HG02973 (cell line): ENCODE measurements at regions not wholly inside any gene's neighbourhood (a gene's known extent, or its start where the extent isn't known, plus 50 kb on each side); places are given as distances from the start of the nearest gene placed in this dataset.

Source experiments
- ATAC-seq: cut with Tn5 transposase; IDR thresholded peaks from one replicate; pipeline ENCODE4 v1.9.1; 2021; ENCODE audit warnings: moderate library complexity; ENCODE audit not compliant: unreplicated experiment

GRCh38 chr13:106063591-106064313, 471.7 kb downstream of the EFNB2 start:
- ATAC-seq = no peak

GRCh38 chr13:106061781-106062180, 473.7 kb downstream of the EFNB2 start:
- no peak for ATAC-seq

- ATAC-seq = no peak
Observed at GRCh38 chr13:106056851-106057250, 478.6 kb downstream of the EFNB2 start.

DNA sequence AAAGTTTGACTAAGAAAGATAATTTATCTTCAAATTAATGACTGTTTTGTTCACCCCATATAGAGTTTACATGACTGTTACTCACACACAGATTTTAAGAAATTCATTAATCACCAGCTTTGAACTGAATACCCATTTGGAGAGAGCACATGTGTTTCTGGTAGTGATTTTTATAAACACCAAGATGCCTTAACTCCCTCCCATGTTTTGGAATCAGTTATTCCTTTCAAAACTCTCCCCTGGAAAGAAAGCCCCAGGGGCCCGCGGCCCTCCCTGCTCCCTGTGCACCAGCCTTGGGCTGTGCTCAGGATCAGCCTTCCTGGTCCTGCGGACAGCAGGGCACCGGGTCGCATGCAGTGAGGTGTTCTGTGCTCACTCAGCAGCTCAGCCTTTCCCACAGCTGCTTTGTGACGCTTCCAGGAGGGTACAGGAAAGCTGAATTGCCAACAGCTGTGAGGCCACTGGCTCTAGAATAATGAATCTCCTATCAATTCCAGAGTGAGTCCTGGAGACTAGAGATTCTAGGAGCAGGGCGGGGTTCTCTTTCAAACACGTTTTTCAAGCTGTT, 483.2 kb downstream of the EFNB2 start:
- no peak for ATAC-seq

GRCh38 chr13:106049171-106049570, 486.3 kb downstream of the EFNB2 start:
- ATAC-seq = no peak

DNA sequence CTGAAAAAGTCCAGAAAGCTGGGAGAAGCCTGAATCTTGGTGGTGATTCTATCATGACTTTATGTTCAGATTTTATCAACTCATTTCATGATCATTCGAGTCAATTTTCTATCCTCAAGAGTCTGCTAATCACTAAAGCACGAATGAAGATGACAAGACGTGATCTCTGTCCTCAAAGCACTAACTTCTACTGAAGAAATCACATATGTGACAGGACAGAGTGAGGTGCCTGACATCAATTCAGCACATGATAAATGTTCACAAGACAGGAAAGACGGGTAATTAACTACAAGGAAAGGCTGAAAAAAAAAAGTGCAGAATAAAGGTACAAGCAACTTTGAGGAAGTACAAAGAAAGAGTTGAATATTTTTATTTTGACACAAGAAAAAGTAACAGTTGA, 487.1 kb downstream of the EFNB2 start:
- ATAC-seq = no peak

GRCh38 chr13:106047859-106048258, 487.6 kb downstream of the EFNB2 start:
- ATAC-seq = no peak

DNA sequence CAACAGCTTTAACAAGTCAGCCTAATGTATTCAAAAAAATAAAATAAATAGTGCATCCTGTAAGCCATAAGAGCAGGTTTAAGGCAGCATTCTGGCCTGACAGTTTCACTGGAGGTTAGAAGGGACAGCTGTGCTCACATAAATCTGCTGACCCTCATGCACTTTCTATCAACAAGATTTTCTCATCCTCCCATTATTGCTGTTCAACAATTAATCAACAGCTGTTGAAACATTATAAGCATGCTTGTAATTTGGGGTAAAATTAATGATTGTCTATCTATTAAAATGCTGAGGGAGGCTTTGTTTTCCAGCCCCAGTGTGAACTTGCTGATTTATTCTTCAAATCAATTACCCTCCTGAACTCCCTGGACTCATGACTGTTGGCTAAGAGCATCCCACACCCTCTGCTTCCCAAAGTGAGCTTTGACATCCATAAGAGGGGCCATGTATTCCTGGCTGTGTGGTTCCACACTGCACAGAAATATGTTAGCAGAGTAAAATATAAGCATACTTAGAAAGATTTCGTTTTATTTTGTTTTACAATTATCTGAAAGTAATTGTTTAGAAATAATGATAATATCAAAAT, 492.4 kb downstream of the EFNB2 start:
- no peak for ATAC-seq

DNA sequence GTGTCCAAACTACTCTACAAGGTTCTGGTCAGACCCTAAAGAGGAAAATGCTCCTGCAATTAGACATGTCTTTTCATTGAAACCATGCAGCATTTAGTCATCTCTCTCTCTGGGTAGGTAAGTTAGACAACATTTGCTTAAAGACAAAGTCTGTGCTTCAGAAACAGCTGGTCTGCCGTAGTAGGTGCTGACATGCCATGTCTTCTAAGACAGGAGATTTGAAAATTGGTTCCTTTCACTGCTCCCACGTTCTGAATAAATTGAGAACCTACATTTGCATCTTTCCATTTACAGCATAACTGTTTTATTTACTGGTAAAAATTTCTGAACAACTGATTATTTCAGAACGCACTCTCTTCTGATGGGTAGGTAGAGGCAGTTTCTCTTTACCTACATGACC, 494.0 kb downstream of the EFNB2 start:
- ATAC-seq = no peak

DNA sequence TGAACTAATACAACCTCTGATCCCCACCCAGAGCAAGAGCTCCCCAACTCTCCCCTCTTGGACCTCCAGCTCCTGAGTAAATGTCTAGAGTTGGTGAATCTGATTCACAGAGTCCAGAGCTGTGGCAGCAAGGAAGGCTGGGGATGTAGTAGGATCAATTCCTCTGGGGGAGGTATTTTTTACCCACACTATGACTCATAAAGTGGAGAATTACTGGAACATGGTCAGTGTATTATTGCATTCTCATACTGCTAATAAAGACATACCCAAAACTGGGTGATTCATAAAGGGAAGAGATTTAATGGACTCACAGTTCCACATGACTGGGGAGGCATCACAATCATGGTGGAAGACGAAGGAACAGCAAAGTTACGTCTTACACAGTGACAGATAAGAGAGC, 496.7 kb downstream of the EFNB2 start:
- ATAC-seq = no peak

DNA sequence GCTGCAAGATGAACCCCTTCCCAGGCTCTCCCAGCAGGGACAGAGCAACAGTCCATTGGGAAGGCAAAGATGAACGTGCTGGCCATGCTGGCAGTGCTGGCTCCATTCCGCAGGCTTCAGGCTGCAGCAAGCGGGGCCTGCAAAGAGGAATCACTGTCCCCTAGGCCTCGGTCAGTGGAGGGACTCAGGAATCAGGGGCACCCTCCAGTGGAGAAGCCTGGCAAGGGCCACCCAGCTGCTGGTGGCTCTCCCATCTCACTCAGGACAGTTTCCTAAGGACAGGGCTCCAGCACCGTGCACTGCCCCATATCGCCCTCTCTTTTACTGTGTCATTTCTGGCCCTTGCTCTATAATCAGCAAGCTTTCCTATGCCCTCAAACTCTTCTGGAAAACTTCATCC, 498.6 kb downstream of the EFNB2 start:
- ATAC-seq = no peak

- no peak for ATAC-seq
Observed at GRCh38 chr13:106034201-106034600, 501.3 kb downstream of the EFNB2 start.

GRCh38 chr13:106033659-106034058, 501.8 kb downstream of the EFNB2 start:
- ATAC-seq = no peak

DNA sequence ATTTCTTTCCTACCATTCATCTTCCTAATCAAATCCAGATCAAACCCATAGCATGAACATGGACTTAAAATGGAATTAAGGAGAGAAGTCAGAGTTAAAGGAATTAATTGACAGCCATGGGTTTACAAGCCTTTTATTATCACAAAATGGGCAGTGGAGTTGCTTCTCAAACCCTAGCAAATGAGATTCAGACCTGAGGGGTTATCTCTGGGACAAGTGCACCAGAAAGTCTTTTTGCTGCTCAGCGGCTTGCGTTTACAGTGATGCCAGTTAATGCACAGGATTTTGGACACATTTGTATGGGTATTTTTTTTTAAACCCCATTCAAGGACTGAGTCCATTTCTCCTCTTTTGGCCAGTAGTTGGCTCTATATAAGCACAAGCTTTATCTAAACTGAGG, 503.0 kb downstream of the EFNB2 start:
- ATAC-seq = no peak

GRCh38 chr13:106029676-106030290, 505.7 kb downstream of the EFNB2 start:
- no peak for ATAC-seq

- ATAC-seq = no peak
Observed at GRCh38 chr13:106028911-106029310, 506.6 kb downstream of the EFNB2 start.

- ATAC-seq = no peak
Observed at GRCh38 chr13:106011600-106011999, 523.9 kb downstream of the EFNB2 start.

GRCh38 chr13:106010836-106011235, 524.6 kb downstream of the EFNB2 start:
- no peak for ATAC-seq

GRCh38 chr13:106008540-106008939, 526.9 kb downstream of the EFNB2 start:
- no peak for ATAC-seq

DNA sequence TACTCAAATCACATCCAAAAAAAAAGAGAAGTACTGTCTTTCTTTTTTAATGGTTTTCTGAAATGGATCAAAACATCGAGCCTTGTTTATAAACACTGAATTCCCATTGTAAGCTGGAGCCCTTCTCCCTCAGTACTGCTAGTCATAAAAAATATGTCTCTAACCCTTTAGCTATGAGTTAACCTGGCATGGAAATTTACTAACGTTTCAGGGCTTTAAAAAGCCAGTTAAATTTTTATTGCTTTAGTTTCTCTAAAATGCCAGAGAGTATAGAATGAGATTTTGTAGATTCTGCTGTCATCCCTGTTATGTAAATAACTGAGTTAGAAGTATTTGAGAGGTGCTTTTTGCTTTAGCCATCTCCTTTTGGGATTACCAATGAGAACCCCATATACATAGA, 528.3 kb downstream of the EFNB2 start:
- no peak for ATAC-seq

DNA sequence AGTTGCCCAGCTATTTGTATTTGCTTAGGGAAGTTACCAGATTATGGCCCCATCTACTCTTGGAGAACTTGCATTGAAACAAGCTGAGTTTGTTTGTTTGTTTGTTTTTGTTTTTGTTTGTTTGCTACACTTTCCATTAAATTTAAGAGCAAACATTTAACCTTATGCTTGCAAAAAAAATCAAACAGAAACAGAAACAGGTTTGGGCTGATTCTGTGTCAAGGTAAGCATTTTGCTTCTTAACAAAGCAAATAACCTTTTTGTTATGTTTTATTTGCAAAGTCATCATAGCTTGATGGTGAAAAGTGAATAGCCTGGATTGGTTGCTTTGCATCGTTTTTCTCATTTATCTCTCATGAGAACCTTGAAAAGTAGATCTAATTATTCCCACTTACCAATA, 531.8 kb downstream of the EFNB2 start:
- ATAC-seq = no peak

GRCh38 chr13:106001443-106001842, 534.0 kb downstream of the EFNB2 start:
- ATAC-seq = no peak
